ENCODE measurements at regions not wholly inside any gene's neighbourhood (a gene's known extent, or its start where the extent isn't known, plus 50 kb on each side); places are given as distances from the start of the nearest gene placed in this dataset.
"Not testable (repeated sequence)": the region's sequence is repeated elsewhere in the genome, so short reads cannot be mapped to it uniquely, and the experiment has no call there.

DNA sequence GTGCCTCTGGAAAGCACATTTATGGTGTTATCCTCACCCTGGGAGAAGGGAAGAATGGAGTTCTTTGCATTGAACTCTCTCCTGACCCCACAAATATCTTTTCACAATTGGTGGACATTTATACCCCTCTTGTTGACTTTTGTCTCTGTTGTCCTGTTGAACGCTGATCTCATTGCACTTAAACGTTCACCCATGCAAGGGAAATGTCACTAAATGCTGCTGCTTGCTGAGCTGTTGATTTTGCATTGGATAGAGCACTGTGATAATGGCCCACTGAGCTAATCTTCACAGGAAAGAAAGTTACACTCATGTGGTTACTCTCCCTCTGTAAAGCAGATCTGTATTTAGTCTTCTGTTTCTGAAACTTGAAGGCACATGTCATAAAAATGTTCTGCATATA is 133.4 kb downstream of the FZD1 start:
- no peak overlapping the region for H3K4me3 ChIP-seq (ENCODE audit: low read depth, low read length)
- TF ChIP-seq, protein P1, sequence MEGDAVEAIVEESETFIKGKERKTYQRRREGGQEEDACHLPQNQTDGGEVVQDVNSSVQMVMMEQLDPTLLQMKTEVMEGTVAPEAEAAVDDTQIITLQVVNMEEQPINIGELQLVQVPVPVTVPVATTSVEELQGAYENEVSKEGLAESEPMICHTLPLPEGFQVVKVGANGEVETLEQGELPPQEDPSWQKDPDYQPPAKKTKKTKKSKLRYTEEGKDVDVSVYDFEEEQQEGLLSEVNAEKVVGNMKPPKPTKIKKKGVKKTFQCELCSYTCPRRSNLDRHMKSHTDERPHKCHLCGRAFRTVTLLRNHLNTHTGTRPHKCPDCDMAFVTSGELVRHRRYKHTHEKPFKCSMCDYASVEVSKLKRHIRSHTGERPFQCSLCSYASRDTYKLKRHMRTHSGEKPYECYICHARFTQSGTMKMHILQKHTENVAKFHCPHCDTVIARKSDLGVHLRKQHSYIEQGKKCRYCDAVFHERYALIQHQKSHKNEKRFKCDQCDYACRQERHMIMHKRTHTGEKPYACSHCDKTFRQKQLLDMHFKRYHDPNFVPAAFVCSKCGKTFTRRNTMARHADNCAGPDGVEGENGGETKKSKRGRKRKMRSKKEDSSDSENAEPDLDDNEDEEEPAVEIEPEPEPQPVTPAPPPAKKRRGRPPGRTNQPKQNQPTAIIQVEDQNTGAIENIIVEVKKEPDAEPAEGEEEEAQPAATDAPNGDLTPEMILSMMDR (IDR thresholded peaks at IDR 0.05; ENCODE audit: borderline replicate concordance, insufficient read depth, low read depth, low read length) = no peak

DNA sequence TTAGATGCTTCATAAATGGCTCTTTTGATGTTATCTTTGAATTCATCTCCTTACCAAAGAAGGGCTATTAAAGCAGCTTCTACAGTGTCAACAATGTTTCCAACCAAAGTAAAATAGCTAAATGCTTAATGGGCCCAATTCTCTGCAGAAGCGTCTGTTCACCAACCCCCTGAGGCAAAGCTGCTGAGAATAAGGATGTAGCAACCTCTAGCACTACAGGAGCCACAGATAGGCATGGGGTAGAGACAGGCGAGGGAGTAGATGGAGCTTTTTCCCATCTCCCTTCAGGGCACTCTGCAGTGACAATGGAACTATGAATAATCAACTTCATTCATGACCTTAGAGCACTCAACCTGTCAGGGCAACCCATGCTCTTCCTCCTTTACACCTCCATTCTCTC is 134.1 kb downstream of the FZD1 start:
- TF ChIP-seq, protein P1 (IDR thresholded peaks at IDR 0.05; ENCODE audit: borderline replicate concordance, insufficient read depth, low read depth, low read length) = no peak

DNA sequence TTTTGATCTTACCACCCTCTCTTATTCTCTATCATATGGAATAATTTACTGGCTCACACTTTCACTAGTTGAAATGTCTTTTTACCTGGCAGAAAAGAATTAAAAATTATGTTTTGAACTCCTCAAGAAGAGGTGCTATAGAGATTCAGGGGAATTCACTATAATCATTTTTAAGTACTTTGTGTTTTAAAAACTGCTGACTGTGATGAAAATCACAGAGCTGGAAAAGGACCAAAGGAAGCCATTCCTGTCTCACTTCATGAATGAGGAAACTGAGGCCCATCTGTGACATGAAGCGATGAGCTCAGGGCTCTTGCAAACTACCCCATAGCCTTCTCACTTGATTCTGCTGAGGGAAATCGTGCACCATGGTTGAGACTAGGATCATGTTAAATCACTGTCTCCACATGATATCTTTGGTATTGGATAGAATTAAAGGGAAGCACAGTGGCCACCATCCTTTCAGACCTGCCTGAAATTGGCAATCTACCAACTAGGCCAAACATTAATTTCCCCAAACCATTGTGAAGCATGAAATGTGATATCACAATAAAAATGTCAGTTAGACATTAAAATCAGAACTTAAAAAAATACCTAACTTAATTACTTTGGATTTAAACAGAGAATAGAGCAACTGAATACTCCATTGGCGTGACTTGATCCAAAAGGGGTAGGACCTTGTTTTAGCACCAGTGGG is 141.0 kb downstream of the FZD1 start:
- TF ChIP-seq, protein P1 (IDR thresholded peaks at IDR 0.05; ENCODE audit: borderline replicate concordance, insufficient read depth, low read depth, low read length) = no peak
- H3K4me3 ChIP-seq (ENCODE audit: low read depth, low read length) = no peak overlapping the region

More for the DNA sequence above, 134.1 kb downstream of the FZD1 start:
- no peak overlapping the region for H3K4me3 ChIP-seq (ENCODE audit: low read depth, low read length)

DNA sequence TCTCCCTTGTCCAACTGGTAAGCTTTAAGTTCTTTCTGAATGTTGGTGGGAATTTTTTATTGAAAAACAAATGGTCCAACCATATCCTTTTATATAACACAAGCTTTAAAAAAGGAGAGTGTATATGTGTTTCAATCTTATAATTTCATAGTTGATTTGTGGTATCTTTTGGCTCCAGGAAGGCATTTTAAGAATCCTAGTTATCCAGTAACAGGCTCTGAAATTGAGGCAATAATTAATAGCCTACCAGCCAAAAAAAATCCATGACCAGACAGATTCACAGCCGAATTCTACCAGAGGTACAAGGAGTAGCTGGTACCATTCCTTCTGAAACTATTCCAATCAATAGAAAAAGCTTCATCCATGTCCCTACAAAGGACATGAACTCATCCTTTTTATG is 141.6 kb downstream of the FZD1 start:
- H3K4me3 ChIP-seq (ENCODE audit: low read depth, low read length) = not testable (repeated sequence)

DNA sequence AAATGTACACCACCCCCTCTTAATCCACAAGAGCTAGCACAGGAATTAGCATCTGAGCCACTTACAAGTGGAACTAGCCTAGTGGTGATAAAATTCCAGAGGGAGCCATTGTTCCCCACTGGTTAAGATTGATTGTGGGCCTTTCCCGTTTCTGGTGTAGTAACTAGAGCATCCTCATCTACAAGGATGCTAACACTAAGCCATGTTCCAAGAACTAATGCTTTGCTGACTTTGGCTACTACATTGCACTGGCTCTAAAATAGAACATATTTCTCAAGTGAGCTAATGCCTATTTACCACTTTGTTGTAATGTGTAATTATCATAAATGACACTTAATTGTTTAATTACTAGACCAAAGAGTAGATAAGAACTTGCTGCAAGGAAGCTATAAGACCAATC is 143.7 kb downstream of the FZD1 start:
- no peak overlapping the region for H3K4me3 ChIP-seq (ENCODE audit: low read depth, low read length)
- TF ChIP-seq, protein P1 (IDR thresholded peaks at IDR 0.05; ENCODE audit: borderline replicate concordance, insufficient read depth, low read depth, low read length) = no peak

DNA sequence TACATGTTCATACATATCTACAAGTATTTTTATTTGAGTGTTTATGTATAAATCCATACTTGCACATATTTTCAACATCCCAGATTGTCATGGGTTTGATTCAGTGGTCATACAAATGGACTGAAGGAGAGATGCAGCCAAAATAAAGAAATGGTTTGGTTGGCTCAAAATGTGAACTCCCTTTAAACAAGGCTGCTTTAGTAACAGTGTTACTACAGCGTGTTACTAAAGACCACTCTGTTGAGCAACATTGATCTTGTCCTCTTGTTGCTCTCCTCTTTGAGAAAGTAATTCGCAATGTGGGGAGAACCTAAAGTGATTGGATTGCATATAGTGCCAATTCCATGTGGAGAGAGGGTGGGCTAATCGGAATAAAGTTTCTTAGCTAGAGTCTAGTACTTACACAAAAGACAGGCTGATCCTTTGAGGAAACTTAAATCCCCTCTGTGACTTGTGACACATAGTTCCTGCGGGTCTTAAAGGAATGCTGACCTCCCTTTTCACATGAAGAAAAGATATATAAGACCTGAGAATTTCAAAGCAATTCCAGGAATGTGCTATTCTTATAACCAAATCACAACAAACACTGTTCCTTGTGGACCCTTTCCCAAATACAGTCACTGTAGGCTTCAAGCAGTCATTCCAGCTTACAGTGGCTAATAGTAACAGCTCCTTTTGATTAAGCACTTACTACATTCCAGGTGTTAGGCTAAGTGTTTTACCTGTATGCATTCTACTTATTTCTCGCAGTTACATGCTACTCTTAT is 144.3 kb downstream of the FZD1 start:
- TF ChIP-seq, protein P1 (IDR thresholded peaks at IDR 0.05; ENCODE audit: borderline replicate concordance, insufficient read depth, low read depth, low read length) = no peak
- H3K4me3 ChIP-seq (ENCODE audit: low read depth, low read length) = no peak overlapping the region

DNA sequence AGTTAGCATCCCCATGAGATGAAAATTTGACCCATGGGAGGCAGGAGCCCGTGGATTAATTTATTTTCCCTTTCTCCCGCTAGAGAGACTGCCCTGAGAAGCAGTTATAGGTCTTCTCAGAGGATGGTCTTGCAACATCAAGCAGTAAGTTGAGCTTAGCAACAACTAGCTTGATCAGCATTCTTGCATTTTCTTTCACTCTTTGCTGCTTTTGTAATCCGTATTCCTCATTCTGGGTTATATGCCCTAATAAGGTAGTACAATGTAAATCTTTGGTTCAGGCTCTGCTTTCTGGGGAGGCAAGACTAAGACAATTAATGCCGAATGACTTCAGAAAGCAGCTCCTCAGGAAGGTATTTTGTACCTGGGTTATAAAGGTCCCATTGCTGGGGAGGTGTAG is 146.8 kb downstream of the FZD1 start:
- TF ChIP-seq, protein P1 (IDR thresholded peaks at IDR 0.05; ENCODE audit: borderline replicate concordance, insufficient read depth, low read depth, low read length) = no peak

More for the DNA sequence above, 146.8 kb downstream of the FZD1 start:
- no peak overlapping the region for H3K4me3 ChIP-seq (ENCODE audit: low read depth, low read length)
